Keratinocyte (primary cell): ENCODE measurements at regions not wholly inside any gene's neighbourhood (a gene's known extent, or its start where the extent isn't known, plus 50 kb on each side); places are given as distances from the start of the nearest gene placed in this dataset.

Source experiments
- DNase-seq: peaks from one replicate; pipeline ENCODE4 v3.0.0-alpha.2; 2011; ENCODE audit warnings: low read depth, missing footprints, low spot score
- FAIRE-seq: peaks from 2 replicates; lab custom pipeline; 2011; peaks lifted over from hg19 to GRCh38; lab: Jason Lieb, UNC
- H2AFZ ChIP-seq: 2 replicates; pipeline ENCODE4 v1.6.0; 2012; ENCODE audit warnings: low read length, control low read depth, inconsistent platforms; ENCODE audit not compliant: control insufficient read depth
- H3K27ac ChIP-seq: 2 replicates; pipeline ENCODE4 v1.5.1; 2011; ENCODE audit warnings: low read length; ENCODE audit not compliant: control insufficient read depth, insufficient read depth
- H3K27me3 ChIP-seq: 3 replicates; pipeline ENCODE4 v1.6.0; 2011; ENCODE audit warnings: low read length; ENCODE audit not compliant: control insufficient read depth, insufficient read depth; ENCODE audit errors: extremely low read depth
- H3K36me3 ChIP-seq, 2 experiments: 2 replicates in 1 of 2; 3 replicates in 1 of 2; pipeline ENCODE4 v1.5.1; 2011; ENCODE audit warnings: low read length in 2 of 2, mild to moderate bottlenecking in 1 of 2; ENCODE audit not compliant: control insufficient read depth in 2 of 2, insufficient read depth in 2 of 2; ENCODE audit errors: extremely low read depth in 1 of 2
- H3K4me1 ChIP-seq: 3 replicates; pipeline ENCODE4 v1.5.1; 2011; ENCODE audit warnings: low read length; ENCODE audit not compliant: control insufficient read depth, insufficient read depth; ENCODE audit errors: extremely low read depth
- H3K4me2 ChIP-seq: 3 replicates; pipeline ENCODE4 v1.6.0; 2011; ENCODE audit warnings: low read depth, low read length; ENCODE audit not compliant: control insufficient read depth, insufficient read depth; ENCODE audit errors: extremely low read depth
- H3K4me3 ChIP-seq, 3 experiments: fragments of 200-600 bp in 1 of 3; sonication (generic) in 1 of 3; 2 replicates in 2 of 3; 3 replicates in 1 of 3; pipeline ENCODE4 v1.5.1; 2011 to 2016; ENCODE audit warnings: low read length in 3 of 3, mild to moderate bottlenecking in 3 of 3, control low read depth in 2 of 3, inconsistent platforms in 1 of 3, low read depth in 1 of 3, mixed read lengths in 1 of 3, mixed run types in 1 of 3, moderate library complexity in 1 of 3; ENCODE audit not compliant: control insufficient read depth in 2 of 3, insufficient read depth in 2 of 3; ENCODE audit errors: extremely low read depth in 1 of 3
- H3K79me2 ChIP-seq: 2 replicates; pipeline ENCODE4 v1.6.0; 2012; ENCODE audit warnings: low read length; ENCODE audit not compliant: control insufficient read depth, insufficient read depth
- H3K9ac ChIP-seq: 3 replicates; pipeline ENCODE4 v1.6.0; 2011; ENCODE audit warnings: low read length; ENCODE audit not compliant: control insufficient read depth, insufficient read depth; ENCODE audit errors: extremely low read depth
- H3K9me1 ChIP-seq: 3 replicates; pipeline ENCODE4 v1.6.0; 2011; ENCODE audit warnings: low read length; ENCODE audit not compliant: control insufficient read depth, insufficient read depth; ENCODE audit errors: extremely low read depth
- H3K9me3 ChIP-seq: 2 replicates; pipeline ENCODE4 v1.5.1; 2012; ENCODE audit warnings: low read depth, low read length; ENCODE audit not compliant: control insufficient read depth
- H4K20me1 ChIP-seq: 3 replicates; pipeline ENCODE4 v1.6.0; 2011; ENCODE audit warnings: low read length; ENCODE audit not compliant: control insufficient read depth, insufficient read depth; ENCODE audit errors: extremely low read depth
- EZH2 ChIP-seq: IDR thresholded peaks from one replicate; pipeline ENCODE4 v1.6.1; 2012; ENCODE audit warnings: inconsistent platforms, mild to moderate bottlenecking, low read length, moderate library complexity
- dilution Hi-C: fragments of 300-500 bp; cut with MboI; formaldehyde crosslinking; loops from one replicate; pipeline ENCODE4 v1.7.0; 2020; ENCODE audit warnings: low sequenced_read_pairs; ENCODE audit not compliant: extremely low pct_ligation_motif_present
- TF ChIP-seq, protein P1 (sequence below), 3 experiments: IDR thresholded peaks in 1 of 3; conservative IDR thresholded peaks in 1 of 3; optimal IDR thresholded peaks in 1 of 3; 2 replicates in 2 of 3; 3 replicates in 1 of 3; pipeline versions ENCODE3 to v1.5.1; 2011; ENCODE audit warnings: low read length in 3 of 3, mild to moderate bottlenecking in 3 of 3, moderate library complexity in 2 of 3, control low read depth in 1 of 3, inconsistent platforms in 1 of 3; ENCODE audit not compliant: insufficient read depth in 2 of 3; ENCODE audit errors: extremely low read depth in 1 of 3

DNA sequence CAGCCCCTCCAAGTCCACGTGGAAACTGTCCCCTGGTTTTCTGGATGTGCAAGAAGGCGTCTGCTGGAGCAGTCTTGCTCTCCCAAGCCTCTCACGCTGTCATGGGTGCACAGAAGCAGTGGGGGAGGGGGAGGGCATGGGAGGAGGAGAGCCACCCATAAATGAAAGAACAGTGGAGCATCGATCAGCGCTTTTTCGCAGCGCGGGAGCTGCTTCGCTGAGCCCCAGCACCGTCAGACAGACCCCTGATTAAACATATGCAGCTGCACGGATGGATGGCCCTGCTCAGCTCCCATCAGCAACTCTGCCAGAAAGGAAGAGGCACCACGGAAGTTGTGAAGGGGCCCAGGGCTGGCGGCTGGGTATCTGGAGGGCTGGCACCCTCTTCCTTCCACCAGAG is 264.9 kb downstream of the UQCRFS1 start:
- FAIRE-seq (no peak), DNase-seq (no peak)
- Histone ChIP-seq H3K9ac (no peak overlapping the region), H3K79me2 (no peaks in the 10 kb centered on the region), H3K27me3 (no peaks in the 10 kb centered on the region), H4K20me1 (no peaks in the 10 kb centered on the region), H3K9me3 (peaks cover 4% of the 10 kb centered on the region), H2AFZ (no peak overlapping the region), H3K4me3 (no peak overlapping the region), H3K36me3 (no peaks in the 10 kb centered on the region), H3K4me1 (no peaks in the 10 kb centered on the region), H3K27ac (no peak overlapping the region), H3K4me2 (no peak overlapping the region), H3K9me1 (no peaks in the 10 kb centered on the region)
- TF ChIP-seq EZH2 = no peak
- TF ChIP-seq, protein P1, sequence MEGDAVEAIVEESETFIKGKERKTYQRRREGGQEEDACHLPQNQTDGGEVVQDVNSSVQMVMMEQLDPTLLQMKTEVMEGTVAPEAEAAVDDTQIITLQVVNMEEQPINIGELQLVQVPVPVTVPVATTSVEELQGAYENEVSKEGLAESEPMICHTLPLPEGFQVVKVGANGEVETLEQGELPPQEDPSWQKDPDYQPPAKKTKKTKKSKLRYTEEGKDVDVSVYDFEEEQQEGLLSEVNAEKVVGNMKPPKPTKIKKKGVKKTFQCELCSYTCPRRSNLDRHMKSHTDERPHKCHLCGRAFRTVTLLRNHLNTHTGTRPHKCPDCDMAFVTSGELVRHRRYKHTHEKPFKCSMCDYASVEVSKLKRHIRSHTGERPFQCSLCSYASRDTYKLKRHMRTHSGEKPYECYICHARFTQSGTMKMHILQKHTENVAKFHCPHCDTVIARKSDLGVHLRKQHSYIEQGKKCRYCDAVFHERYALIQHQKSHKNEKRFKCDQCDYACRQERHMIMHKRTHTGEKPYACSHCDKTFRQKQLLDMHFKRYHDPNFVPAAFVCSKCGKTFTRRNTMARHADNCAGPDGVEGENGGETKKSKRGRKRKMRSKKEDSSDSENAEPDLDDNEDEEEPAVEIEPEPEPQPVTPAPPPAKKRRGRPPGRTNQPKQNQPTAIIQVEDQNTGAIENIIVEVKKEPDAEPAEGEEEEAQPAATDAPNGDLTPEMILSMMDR (optimal IDR thresholded peaks at IDR 0.05 in 1 of 3, IDR thresholded peaks at IDR 0.05 in 1 of 3, conservative IDR thresholded peaks at IDR 0.05 in 1 of 3; ENCODE audit: extremely low read depth in 1 of 3, insufficient read depth in 2 of 3, low read length in 3 of 3) = no peak
- dilution Hi-C loops = no loop called here

DNA sequence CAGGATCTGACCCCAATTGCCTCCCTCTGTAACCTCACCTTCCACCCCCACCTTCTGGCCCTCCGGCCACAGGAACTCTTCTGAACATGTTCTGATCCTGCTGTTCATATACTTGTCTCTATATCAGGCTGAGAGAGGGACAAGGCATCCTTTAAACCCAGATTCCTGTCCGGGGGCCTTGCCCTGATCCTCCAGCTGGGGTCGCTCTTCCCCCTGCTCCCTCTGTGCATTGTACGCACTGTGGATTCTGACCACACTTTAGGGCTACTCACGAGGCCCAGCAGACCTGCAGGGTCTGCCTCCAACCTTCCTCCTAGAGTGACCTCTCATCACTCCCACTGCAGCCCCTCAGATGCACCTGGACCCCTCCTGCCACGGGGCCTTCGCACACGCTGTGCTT is 269.3 kb downstream of the UQCRFS1 start:
- Histone ChIP-seq H3K4me1 (no peaks in the 10 kb centered on the region), H3K9me3 (peaks cover 4% of the 10 kb centered on the region), H3K79me2 (no peaks in the 10 kb centered on the region), H3K27ac (no peak overlapping the region), H3K9me1 (no peaks in the 10 kb centered on the region), H3K36me3 (no peaks in the 10 kb centered on the region), H2AFZ (no peak overlapping the region), H4K20me1 (no peaks in the 10 kb centered on the region), H3K4me2 (no peak overlapping the region), H3K9ac (no peak overlapping the region), H3K4me3 (no peak overlapping the region), H3K27me3 (no peaks in the 10 kb centered on the region)
- dilution Hi-C loops = no loop called here
- no peak for TF ChIP-seq EZH2
- TF ChIP-seq, protein P1 (optimal IDR thresholded peaks at IDR 0.05 in 1 of 3, IDR thresholded peaks at IDR 0.05 in 1 of 3, conservative IDR thresholded peaks at IDR 0.05 in 1 of 3; ENCODE audit: extremely low read depth in 1 of 3, insufficient read depth in 2 of 3, low read length in 3 of 3) = no peak
- no peak for FAIRE-seq
- DNase-seq = no peak
